GM12873 (cell line): ENCODE measurements at regions not wholly inside any gene's neighbourhood (a gene's known extent, or its start where the extent isn't known, plus 50 kb on each side); places are given as distances from the start of the nearest gene placed in this dataset.

Experiments used
- TF ChIP-seq, protein P1 (sequence below): IDR thresholded peaks from 2 replicates; pipeline ENCODE4 v1.5.1; 2012; ENCODE audit warnings: low read depth, mild to moderate bottlenecking, moderate library complexity, low read length, control low read depth; ENCODE audit not compliant: insufficient read depth; ENCODE audit errors: missing control alignments

GRCh38 chr14:51457843-51458562 is 193.7 kb upstream of the FRMD6 start:
- TF ChIP-seq, protein P1, sequence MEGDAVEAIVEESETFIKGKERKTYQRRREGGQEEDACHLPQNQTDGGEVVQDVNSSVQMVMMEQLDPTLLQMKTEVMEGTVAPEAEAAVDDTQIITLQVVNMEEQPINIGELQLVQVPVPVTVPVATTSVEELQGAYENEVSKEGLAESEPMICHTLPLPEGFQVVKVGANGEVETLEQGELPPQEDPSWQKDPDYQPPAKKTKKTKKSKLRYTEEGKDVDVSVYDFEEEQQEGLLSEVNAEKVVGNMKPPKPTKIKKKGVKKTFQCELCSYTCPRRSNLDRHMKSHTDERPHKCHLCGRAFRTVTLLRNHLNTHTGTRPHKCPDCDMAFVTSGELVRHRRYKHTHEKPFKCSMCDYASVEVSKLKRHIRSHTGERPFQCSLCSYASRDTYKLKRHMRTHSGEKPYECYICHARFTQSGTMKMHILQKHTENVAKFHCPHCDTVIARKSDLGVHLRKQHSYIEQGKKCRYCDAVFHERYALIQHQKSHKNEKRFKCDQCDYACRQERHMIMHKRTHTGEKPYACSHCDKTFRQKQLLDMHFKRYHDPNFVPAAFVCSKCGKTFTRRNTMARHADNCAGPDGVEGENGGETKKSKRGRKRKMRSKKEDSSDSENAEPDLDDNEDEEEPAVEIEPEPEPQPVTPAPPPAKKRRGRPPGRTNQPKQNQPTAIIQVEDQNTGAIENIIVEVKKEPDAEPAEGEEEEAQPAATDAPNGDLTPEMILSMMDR: no peak

DNA sequence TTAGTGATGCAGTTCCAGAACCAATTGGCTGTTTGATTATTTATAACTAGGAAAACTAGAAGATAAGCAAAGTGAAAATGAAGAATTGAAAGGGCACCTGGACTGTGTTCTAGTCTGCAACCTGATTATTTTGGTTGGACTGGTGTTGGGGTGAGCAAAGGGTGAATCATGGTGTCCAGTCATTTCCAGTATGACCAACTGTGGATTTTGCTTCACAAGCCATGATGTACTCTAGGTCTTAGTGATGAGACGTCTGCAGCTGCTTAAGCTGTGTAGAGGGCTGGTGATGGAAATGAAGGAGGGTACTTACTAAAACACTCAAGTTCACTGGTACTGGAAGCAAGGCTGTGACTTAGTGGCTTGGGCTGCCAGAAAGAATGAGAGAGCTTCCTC is 193.2 kb upstream of the FRMD6 start:
- TF ChIP-seq, protein P1: no peak

DNA sequence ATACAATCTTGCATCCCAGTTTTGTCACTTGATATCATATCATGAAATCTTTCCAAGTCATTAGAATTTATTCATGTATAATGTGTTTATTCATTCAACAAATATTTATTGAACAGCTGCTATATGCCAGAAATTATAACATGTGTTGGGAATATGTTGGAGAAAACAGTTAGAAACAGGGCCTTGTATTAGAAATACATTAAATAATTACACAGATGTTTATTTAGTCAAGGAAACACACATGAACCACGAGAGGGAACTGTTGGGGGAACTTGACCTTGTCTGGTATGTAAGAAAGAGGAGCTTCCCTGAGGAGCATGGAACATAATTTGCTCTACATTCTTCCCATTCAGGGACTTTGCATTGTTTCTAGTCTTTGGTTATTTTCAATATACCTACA is 191.7 kb upstream of the FRMD6 start:
- TF ChIP-seq, protein P1: no peak

DNA sequence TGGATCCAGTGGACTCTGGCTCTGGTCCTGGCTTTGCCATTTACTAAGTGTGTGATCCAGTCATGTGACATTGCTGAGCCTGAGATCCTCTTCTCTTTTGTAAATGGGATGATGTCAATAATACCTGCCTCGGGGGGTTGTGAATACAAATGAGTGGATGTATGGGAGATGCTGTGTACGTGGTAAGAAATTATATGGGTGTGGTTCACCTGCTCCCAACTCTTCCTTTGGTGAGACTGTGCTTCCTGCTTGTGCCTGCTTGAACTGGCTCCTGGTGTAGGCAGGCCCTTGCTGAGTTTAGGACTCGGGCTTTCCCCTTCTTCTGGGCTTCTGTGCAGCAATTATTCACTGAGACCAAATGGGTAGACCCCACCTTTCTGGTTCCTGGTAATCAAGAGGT is 189.5 kb upstream of the FRMD6 start:
- TF ChIP-seq, protein P1: no peak

GRCh38 chr14:51462706-51463105 is 189.0 kb upstream of the FRMD6 start:
- TF ChIP-seq, protein P1: no peak

- TF ChIP-seq, protein P1: no peak
Observed at GRCh38 chr14:51463461-51463860, 188.2 kb upstream of the FRMD6 start.

DNA sequence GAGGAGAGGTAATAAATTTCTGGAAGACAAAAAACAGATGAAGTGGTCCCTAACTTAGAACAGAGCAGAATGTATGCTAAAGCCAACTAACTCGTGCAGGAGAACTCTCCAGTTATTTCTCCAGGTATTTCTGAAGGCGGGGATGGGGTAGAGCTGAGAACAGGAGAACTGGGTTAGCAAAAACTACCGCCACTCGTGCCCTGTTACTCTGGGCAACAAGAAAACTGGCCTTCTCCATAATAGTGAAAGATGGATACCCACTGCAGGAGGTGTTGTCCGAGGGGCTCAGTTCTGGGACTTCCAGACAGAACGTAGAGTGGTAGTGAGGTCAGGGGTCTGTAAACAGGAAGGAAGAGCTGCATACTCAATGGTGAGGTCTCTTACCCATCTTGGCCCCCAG is 187.3 kb upstream of the FRMD6 start:
- TF ChIP-seq, protein P1: no peak

DNA sequence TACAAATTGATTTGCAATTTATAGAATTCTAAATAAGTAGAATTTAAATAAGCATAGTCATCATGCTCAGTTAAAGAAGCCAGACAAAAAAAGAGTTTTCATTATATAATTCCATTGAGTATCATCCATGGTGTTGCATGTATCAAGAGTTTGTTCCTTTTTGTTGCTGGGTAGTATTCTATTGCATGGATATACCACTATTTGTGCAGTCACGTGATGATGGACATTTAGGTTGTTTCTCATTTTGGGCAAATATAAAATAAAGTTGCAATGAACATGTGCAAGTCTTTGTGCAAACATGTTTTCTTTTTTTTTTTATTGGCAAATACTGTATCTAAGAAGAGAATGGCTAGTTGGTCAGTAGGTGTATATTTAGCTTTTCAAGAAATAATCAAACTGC is 186.2 kb upstream of the FRMD6 start:
- TF ChIP-seq, protein P1: no peak
